ENCODE measurements at regions not wholly inside any gene's neighbourhood (a gene's known extent, or its start where the extent isn't known, plus 50 kb on each side); places are given as distances from the start of the nearest gene placed in this dataset.

GRCh38 chr18:33802955-33803354 lies 224.9 kb downstream of the ASXL3 start:
- no peak for TF ChIP-seq CTCF (IDR thresholded peaks at IDR 0.05; ENCODE audit: poor library complexity)
- TF ChIP-seq EZH2phosphoT487 (IDR thresholded peaks at IDR 0.05; ENCODE audit: low read depth, severe bottlenecking, unreplicated experiment), result no peak

All from hepatocyte (in vitro differentiated cells).